NCI-H82 treated with DMSO at 0.1 percent for 48 hours (cell line): ENCODE measurements at regions not wholly inside any gene's neighbourhood (a gene's known extent, or its start where the extent isn't known, plus 50 kb on each side); places are given as distances from the start of the nearest gene placed in this dataset.

Experiments used
- DNase-seq: peaks from one replicate; lab custom pipeline; 2025; ENCODE audit not compliant: unreplicated experiment; lab: John Stamatoyannopoulos, UW

DNA sequence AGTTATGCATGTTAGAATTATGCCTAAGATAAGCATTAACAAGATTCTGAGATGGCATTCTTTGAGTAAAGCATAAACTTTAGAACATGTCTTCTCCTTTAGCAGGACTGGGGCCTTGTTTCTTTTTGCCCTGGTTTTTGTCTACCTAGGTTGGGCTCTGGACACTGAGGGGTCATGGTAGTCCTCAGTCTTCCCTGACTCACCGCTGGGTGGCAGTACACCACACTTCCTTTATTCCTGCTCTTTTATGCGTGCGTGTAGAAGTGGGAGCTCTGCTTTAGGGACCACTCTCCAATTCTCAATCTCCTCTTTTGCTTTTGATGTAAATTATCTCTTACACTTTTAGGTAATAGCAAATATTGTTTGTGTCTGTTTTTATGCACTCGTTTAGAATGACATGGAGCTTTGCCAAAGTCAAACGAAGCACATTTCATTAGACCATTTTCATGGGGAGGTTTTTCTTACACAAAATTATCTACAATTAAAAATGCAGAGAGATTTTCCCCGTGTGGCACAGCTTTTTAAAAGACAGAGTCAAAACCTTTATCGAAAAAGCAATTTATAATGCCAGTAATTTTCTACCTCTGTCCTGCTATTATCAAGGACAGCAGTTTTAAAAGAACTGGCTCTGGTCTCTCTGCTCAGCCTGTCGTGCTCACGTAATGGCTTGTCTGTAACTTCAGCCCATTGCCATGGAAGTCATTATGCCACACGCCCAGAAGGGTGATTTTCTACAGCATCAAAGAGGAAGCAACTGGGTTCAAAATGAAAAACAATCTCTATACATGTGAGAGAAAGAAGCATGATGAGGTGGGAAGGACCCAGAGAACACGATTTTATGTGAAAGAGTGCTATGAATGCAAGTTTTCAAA, 413.9 kb downstream of the COG6 start:
- peak; percentile 62 for DNase-seq

DNA sequence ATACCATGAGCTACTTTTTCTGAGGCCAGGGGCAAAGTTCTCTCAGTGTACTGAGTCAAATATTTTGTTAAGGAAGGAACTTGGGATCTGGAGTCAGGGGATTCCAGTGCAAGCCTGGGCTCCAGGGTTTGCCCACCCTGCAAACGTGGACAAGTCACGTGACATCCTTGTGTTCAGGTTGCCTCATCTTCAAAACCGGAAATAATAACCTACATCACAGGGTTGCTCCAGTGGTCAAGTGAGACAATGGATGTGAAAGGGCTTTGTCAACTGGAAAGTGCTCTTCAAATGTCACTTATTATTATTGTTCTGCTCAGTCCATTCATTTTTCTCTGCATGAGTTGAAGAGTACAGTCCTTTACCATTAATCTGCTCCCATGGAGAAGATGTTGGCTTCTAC, 414.9 kb downstream of the COG6 start:
- no peak for DNase-seq

DNA sequence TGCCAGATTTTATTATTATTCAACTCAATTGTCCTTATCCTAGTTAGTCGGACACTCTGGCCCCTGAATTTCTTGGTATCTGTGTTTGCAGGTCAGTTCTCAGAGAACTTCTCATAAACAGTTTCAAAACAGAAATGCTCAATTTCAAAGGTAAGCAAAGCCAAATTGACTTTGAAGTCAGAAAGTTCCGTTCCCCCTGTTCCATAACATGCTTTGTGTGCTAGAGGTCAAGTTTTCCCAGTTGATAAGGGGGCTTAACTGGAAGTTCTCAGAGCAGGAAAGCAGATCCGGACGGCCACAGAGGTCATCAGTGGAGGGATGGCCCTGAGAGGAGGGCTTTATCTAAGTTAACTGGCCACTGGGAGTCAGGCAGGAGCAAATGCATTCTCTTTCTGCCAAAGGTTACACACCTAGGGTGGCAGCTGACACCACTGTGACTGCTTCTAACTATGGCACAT, 417.2 kb downstream of the COG6 start:
- no peak for DNase-seq

DNA sequence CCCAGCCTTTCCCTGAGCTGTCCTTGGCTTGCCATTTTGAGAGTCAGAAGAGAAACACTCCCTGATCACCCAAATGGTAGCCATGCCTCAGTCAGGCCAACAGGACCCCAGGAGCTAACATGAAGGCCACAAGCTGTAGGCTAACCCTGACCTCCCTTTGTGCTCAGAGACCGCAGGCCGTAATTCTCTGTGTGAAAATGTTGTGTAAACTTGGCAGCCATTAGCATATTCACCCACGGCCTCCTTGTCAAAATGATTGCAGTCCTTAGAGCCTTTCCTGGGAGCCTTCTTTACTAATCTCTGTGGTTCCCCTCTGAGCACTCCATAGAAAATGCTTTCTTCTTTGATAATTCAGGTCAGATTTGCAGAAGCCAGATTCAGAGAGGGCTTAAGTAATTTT, 418.9 kb downstream of the COG6 start:
- DNase-seq = no peak

DNA sequence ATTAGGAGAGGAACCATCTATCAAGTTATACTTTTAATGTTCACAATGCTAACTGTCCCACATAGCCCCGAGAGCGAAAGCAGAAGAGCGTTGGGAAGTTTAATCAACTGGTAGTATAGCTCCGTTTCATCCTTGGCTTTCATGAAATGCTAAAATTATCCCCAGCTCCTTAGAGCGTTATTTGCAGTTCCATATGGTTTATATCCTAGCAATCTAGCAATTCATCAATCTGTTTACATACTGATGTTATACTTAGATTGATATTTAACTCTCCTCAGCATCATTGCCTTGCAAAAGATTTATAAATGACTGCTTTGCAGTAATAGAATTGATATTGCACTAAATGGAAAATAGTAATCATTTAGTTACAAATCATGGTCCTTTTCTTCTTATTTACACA, 419.8 kb downstream of the COG6 start:
- no peak for DNase-seq

DNA sequence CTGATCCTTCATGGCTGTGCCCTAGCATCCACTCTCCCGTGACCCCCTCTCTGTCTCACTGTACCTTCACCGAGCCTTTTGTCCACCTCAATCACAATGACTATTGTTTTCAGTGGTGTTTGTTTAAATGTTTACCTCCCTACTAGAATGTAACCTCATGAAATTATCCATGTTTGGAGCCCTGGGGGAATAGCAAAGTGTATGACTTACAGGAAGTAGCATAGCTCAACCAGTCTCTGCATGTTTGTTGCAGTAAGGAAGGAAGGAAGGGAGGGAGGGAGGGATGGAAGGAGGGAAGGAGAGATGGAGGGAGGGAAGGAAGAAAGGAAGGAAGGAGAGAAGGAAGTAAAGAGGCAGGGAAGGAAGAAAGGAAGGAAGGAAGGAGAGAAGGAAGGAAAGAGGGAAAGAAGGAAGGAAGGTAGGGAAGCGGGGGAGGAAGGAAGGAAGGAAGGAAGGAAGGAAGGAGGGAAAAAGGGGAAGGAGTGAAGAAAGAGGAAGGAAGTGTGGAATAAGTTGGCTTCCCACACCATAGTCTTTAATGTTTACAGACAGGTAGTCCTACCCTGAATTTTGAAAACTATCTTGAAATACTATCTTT, 421.4 kb downstream of the COG6 start:
- no peak for DNase-seq

DNA sequence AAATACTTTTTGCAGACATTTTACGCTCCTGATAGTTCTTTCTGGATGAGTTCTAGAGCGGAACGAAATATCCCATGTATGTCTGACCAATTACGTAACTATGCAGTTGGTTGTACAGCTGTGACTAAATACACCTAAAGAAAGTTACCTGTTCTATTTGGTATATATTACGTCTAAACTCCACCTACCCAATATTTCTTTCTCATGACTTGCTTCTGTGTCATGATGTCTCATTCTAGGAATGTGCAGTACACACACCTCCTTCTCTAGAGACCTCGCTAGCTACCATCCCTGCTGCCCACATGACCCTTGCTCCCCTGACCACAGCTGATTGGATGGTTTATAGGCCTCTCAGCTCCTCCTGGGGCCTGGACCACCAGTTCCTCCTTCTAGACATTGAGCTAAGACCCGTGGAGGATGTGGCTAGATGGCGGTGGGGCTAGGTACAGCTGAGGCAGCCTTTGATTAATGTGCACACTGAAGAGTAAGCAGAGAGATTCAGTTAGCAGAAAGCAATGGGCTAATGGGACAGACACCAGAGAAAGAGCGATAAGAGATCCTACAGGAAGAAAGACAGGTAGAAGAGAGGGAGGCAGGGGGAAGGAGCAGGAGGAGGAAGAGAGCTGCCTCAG, 422.1 kb downstream of the COG6 start:
- DNase-seq = no peak

GRCh38 chr13:40079721-40080120, 424.3 kb downstream of the COG6 start:
- no peak for DNase-seq

- no peak for DNase-seq
Observed at GRCh38 chr13:40080676-40081075, 425.2 kb downstream of the COG6 start.

DNA sequence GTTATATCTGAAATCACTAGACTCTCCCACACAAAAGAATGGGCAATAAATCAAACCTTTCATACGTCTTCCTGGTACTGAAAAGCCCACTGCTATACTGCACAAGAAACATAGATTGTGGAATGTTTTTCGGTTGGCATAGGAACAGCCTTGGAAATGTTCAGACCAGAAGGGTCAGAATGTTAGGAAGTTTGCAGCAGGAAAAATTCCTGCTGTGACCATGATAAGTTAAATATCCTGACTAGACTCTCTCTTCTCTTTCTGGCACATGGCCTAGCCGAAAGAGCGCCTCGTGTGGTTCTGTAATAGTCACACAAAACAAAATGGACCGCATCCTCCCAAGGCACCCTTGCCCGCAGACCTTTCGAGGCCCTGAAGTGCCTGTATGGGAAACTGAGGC, 427.2 kb downstream of the COG6 start:
- no peak for DNase-seq

GRCh38 chr13:40083841-40084240, 428.4 kb downstream of the COG6 start:
- no peak for DNase-seq

- DNase-seq = no peak
Observed at GRCh38 chr13:40084934-40085333, 429.5 kb downstream of the COG6 start.

- DNase-seq = no peak
Observed at GRCh38 chr13:40087091-40088002, 431.9 kb downstream of the COG6 start.

- DNase-seq = no peak
Observed at GRCh38 chr13:40094056-40094455, 438.6 kb downstream of the COG6 start.

GRCh38 chr13:40095695-40096356, 440.4 kb downstream of the COG6 start:
- no peak for DNase-seq

DNA sequence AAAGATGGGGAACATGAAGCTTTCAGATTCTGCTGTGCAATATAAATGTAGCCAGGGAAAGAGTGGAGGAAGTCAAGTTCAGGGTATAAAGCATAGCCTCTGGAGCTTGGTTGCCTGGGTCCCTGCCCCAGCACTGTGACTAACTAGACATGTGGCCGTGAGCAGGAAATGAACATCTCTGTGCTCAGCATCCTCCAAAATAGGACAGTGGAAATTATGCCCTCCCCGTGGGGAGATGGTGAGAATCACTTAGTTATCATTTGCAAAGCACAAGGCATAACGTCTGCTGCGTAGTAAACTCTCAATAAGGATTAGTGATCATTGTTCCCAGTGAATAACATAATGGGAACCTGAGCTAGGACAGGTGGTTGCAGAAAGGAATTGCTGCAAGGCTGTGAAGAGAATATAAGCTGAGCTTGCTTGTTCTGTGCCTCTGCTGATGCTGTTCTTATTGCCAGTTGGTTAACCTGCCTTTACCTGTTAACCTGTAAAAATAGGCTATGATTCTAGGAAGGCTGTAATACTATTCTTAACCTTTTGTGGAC, 441.0 kb downstream of the COG6 start:
- no peak for DNase-seq

DNA sequence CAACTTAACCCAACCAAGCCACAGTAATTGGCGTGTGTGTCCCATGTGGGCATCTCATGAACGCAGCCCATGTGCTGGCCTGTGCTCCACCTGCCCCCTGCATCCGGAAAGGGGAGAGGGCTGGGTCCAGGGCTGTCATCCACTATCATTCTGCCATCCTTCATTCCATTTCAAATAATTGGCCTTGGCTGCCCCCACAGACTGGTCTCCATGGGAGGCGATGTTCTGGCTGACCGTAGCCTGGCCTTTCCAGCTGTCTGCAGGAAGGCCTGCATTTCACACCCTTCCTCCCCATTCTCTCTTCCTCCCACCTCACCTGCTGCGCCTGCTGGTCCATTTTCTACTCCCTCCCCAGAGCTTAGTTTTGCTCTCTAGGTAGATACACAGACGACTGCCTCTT, 442.8 kb downstream of the COG6 start:
- DNase-seq = no peak

DNA sequence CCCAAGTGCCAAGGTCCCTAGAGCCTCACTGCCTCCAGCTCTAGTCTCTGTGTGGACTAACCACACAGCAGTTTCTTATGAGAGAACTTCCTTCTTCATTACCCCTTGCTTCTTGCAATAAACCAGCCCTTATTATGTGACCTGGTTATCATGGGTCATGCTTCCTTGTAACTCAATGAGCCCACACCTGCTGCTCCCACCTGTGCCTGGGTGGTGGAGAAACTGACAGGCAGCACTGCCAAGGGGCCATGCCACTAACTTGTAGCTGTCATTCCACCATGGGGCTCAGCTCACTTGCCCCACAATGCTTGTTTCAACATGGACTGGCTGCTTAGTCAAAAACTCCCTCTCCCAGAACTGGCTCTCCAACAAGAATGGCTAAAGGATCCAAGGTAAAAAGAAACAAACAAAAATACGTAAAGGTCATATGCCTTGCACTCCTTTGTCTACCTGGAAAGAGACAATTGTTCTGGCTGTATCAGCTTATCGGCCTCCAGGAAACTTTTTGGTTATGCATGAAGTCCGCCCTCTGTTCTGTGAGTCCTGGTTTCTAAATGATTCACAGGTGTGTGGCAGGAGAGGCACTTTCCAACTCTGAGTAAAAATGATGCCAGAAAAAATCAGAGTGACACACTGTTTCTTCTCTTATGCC, 446.4 kb downstream of the COG6 start:
- no peak for DNase-seq

DNA sequence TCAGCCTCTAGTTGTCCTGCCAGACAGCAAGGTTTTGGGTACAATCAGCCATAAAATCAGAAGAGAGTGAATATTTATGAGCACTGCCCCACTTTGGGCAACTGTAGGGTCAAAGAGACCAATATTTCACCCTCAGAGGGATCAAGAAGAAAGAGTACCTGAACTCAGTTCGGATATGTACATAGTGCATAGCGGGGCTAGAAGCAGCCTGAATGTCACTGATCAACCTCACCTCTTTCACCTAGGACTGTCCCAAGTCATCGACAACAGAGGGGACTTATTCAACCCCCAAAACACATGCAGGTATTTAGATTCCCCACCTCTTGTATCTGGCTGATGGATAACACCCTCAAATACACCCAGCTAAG, 446.9 kb downstream of the COG6 start:
- DNase-seq = no peak

DNA sequence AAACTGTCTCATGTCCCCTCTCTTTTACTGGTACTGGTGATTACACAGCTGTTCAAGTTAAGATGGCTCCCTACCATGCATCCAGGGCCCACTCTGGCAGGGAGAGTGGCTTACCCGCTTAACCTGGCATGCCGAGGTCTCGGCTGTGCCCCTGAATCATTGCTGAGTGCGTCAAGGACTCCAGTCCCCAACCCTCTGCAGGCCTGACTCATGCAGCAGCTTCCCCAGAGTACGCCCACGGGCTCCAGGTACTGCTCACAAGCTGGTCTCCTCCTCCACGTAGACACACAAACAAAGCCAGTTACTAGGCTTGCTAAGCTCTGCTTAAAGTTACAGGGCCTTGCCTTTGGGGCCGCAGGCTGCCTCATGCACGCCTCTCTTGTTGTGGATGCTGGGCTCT, 447.4 kb downstream of the COG6 start:
- DNase-seq = no peak
